Aorta (tissue), 5 donors: ENCODE measurements at regions not wholly inside any gene's neighbourhood (a gene's known extent, or its start where the extent isn't known, plus 50 kb on each side); places are given as distances from the start of the nearest gene placed in this dataset.
"Not testable (repeated sequence)": the region's sequence is repeated elsewhere in the genome, so short reads cannot be mapped to it uniquely, and the experiment has no call there.

ENCODE experiments used
- ATAC-seq: fragments of 200-7000 bp; cut with Tn5 transposase; one replicate; pipeline ENCODE4 v1.9.1; 2022; ENCODE audit warnings: moderate library complexity; ENCODE audit not compliant: low FRiP score
- DNase-seq, 2 donors: peaks; one replicate each; pipeline ENCODE4 v3.0.0-alpha.2; 2020
- H3K27ac ChIP-seq, 2 donors: one replicate each; pipeline ENCODE4 v1.5.1; 2013; ENCODE audit warnings: low read length in 2 of 2, mild to moderate bottlenecking in 2 of 2, moderate library complexity in 2 of 2, control low read depth in 1 of 2, inconsistent platforms in 1 of 2, low read depth in 1 of 2
- H3K27me3 ChIP-seq, 2 donors: one replicate each; pipeline ENCODE4 v1.6.1; 2013; ENCODE audit warnings: control low read depth in 1 of 2, low read length in 1 of 2, mild to moderate bottlenecking in 1 of 2, moderate library complexity in 1 of 2; ENCODE audit not compliant: insufficient read depth in 2 of 2, control insufficient read depth in 1 of 2
- H3K36me3 ChIP-seq, 2 donors: one replicate each; pipeline ENCODE4 v1.6.1; 2013; ENCODE audit warnings: control low read depth in 1 of 2, low read length in 1 of 2, mild to moderate bottlenecking in 1 of 2; ENCODE audit not compliant: insufficient read depth in 2 of 2, control insufficient read depth in 1 of 2
- H3K4me1 ChIP-seq, 2 donors: one replicate each; pipeline ENCODE4 v1.6.1; 2013; ENCODE audit warnings: low read length in 2 of 2, control low read depth in 1 of 2, mild to moderate bottlenecking in 1 of 2, moderate library complexity in 1 of 2; ENCODE audit not compliant: insufficient read depth in 2 of 2, control insufficient read depth in 1 of 2
- H3K4me3 ChIP-seq, 2 donors: one replicate each; pipeline ENCODE4 v1.5.1; 2013; ENCODE audit warnings: low read length in 2 of 2, control low read depth in 1 of 2, mild to moderate bottlenecking in 1 of 2
- H3K9me3 ChIP-seq: one replicate; pipeline ENCODE4 v1.6.1; 2013; ENCODE audit warnings: mild to moderate bottlenecking, low read length; ENCODE audit not compliant: control insufficient read depth
- WGBS, 2 donors: extraction: QIAGEN DNeasy Blood & Tissue Kit; methylation state at CpG; one replicate each; pipeline ENCODE4 v1.1.7; 2013; 5-methylcytosine and 5-hydroxymethylcytosine counted together
- intact Hi-C, 2 donors: fragments of 100-400 bp; cut with DNase I; formaldehyde crosslinking; loops; one replicate each; pipeline versions ENCODE4 v1.14.2 to v1.15.0; 2022
- donor health status: healthy with polysubstance abuse.
- donor health status: Bipolar disorder and iron deficiency.
- donor health status: DM: no; HTN: no; CAD: no.
- donor health status: DM: no; HTN: no; CAD: no.
- donor health status: DM: yes; HTN: yes; CAD: no.

GRCh38 chr2:3899536-3900155 is 196.3 kb downstream of the DCDC2C start:
- 57 to 61% methylated on average over 4 of the region's 4 CpGs for WGBS, 2 donors
- no peak for ATAC-seq
- Histone ChIP-seq H3K27ac (no peak overlapping the region), H3K4me3 (no peak overlapping the region), H3K9me3 (no peaks in the 10 kb centered on the region), H3K4me1 (no peaks in the 10 kb centered on the region), H3K36me3 (no peaks in the 10 kb centered on the region), H3K27me3 (no peaks in the 10 kb centered on the region)
- intact Hi-C loops: no loop called here
- DNase-seq: no peak

GRCh38 chr2:3902131-3902530 is 198.8 kb downstream of the DCDC2C start:
- WGBS, 2 donors: 79 to 87% methylated on average over 8 of the region's 8 CpGs
- intact Hi-C loops: no loop called here
- no peak for DNase-seq
- no peak overlapping the region for H3K27ac ChIP-seq
- H3K36me3 ChIP-seq: no peaks in the 10 kb centered on the region
- no peaks in the 10 kb centered on the region for H3K9me3 ChIP-seq
- no peak overlapping the region for H3K4me3 ChIP-seq
- no peaks in the 10 kb centered on the region for H3K27me3 ChIP-seq
- H3K4me1 ChIP-seq: no peaks in the 10 kb centered on the region
- ATAC-seq: no peak

- WGBS, 2 donors: 90 to 91% methylated on average over 6 of the region's 6 CpGs
- Histone ChIP-seq H3K9me3 (peaks cover 4% of the 10 kb centered on the region), H3K4me3 (no peak overlapping the region), H3K27ac (no peak overlapping the region), H3K36me3 (no peaks in the 10 kb centered on the region), H3K27me3 (no peaks in the 10 kb centered on the region), H3K4me1 (no peaks in the 10 kb centered on the region)
- no peak for DNase-seq
- no peak for ATAC-seq
- intact Hi-C loops: no loop called here
These were observed 200.7 kb downstream of the DCDC2C start for GRCh38 chr2:3904061-3904460.

- H3K36me3 ChIP-seq, H3K4me3 ChIP-seq, DNase-seq, intact Hi-C loops, ATAC-seq, H3K9me3 ChIP-seq, H3K4me1 ChIP-seq, H3K27ac ChIP-seq, H3K27me3 ChIP-seq: not testable (repeated sequence)
- WGBS, 2 donors: 74 to 80% methylated on average over 1 of the region's 1 CpG
These were observed 205.1 kb downstream of the DCDC2C start for GRCh38 chr2:3908498-3908897.

GRCh38 chr2:3911882-3912455 is 208.6 kb downstream of the DCDC2C start:
- peaks cover 4% of the 10 kb centered on the region for H3K9me3 ChIP-seq
- intact Hi-C loops: no loop called here
- no peak for DNase-seq
- ATAC-seq: no peak
- H3K4me3 ChIP-seq: no peak overlapping the region
- H3K27me3 ChIP-seq: no peaks in the 10 kb centered on the region
- no peaks in the 10 kb centered on the region for H3K36me3 ChIP-seq
- H3K27ac ChIP-seq: no peak overlapping the region
- 77 to 81% methylated on average over 13 of the region's 13 CpGs for WGBS, 2 donors
- no peaks in the 10 kb centered on the region for H3K4me1 ChIP-seq

GRCh38 chr2:3913166-3913565 is 209.8 kb downstream of the DCDC2C start:
- Histone ChIP-seq H3K4me3 (no peak overlapping the region), H3K4me1 (no peaks in the 10 kb centered on the region), H3K27me3 (no peaks in the 10 kb centered on the region), H3K9me3 (peaks cover 3% of the 10 kb centered on the region), H3K27ac (no peak overlapping the region), H3K36me3 (no peaks in the 10 kb centered on the region)
- intact Hi-C loops: no loop called here
- ATAC-seq (no peak), DNase-seq (no peak)
- 78 to 79% methylated on average over 12 of the region's 12 CpGs for WGBS, 2 donors

- no peak overlapping the region for H3K4me3 ChIP-seq
- ATAC-seq (no peak), DNase-seq (no peak)
- H3K27ac ChIP-seq: no peak overlapping the region
- intact Hi-C loops: no loop called here
- WGBS, 2 donors: 23 to 31% methylated on average over 3 of the region's 3 CpGs
- H3K36me3 ChIP-seq: no peaks in the 10 kb centered on the region
- no peaks in the 10 kb centered on the region for H3K27me3 ChIP-seq
- H3K4me1 ChIP-seq: no peaks in the 10 kb centered on the region
- H3K9me3 ChIP-seq: no peaks in the 10 kb centered on the region
These were observed 210.9 kb downstream of the DCDC2C start for GRCh38 chr2:3914241-3914640.

GRCh38 chr2:3927031-3927430 is 223.7 kb downstream of the DCDC2C start:
- no peak for DNase-seq
- intact Hi-C loops: no loop called here
- WGBS, 2 donors: 49 to 60% methylated on average over 5 of the region's 5 CpGs
- peaks cover 3% of the 10 kb centered on the region for H3K9me3 ChIP-seq
- ATAC-seq: no peak
- H3K27ac ChIP-seq: no peak overlapping the region
- no peaks in the 10 kb centered on the region for H3K36me3 ChIP-seq
- H3K4me1 ChIP-seq: no peaks in the 10 kb centered on the region
- H3K4me3 ChIP-seq: no peak overlapping the region
- H3K27me3 ChIP-seq: no peaks in the 10 kb centered on the region

GRCh38 chr2:3929374-3929773 is 226.0 kb downstream of the DCDC2C start:
- ATAC-seq (no peak), DNase-seq (no peak)
- H3K27me3 ChIP-seq: no peaks in the 10 kb centered on the region
- H3K9me3 ChIP-seq: peaks cover 3% of the 10 kb centered on the region
- no peaks in the 10 kb centered on the region for H3K4me1 ChIP-seq
- H3K27ac ChIP-seq: no peak overlapping the region
- no peaks in the 10 kb centered on the region for H3K36me3 ChIP-seq
- intact Hi-C loops: no loop called here
- 78 to 80% methylated on average over 3 of the region's 3 CpGs for WGBS, 2 donors
- H3K4me3 ChIP-seq: no peak overlapping the region
